HepG2 (cell line): ENCODE measurements at regions not wholly inside any gene's neighbourhood (a gene's known extent, or its start where the extent isn't known, plus 50 kb on each side); places are given as distances from the start of the nearest gene placed in this dataset.

ENCODE experiments used
- CBFB ChIP-seq: sonication (generic); formaldehyde crosslinking; IDR thresholded peaks from 2 replicates; pipeline ENCODE4 v1.4.0; 2020; ENCODE audit warnings: missing genetic modification reagents
- KLF9 ChIP-seq: IDR thresholded peaks from 2 replicates; pipeline ENCODE4 v1.6.1; 2016; ENCODE audit warnings: low read depth
- ZNF354B ChIP-seq: sonication (generic); formaldehyde crosslinking; IDR thresholded peaks from 2 replicates; pipeline ENCODE4 v1.8.0; 2022; ENCODE audit warnings: mild to moderate bottlenecking, missing genetic modification reagents
- ZNF75D ChIP-seq: sonication (generic); formaldehyde crosslinking; IDR thresholded peaks from 2 replicates; pipeline ENCODE4 v1.8.1; 2023; ENCODE audit warnings: missing genetic modification reagents, mild to moderate bottlenecking, borderline replicate concordance
- TF ChIP-seq, protein P1 (sequence below): sonication (generic); formaldehyde crosslinking; IDR thresholded peaks from 2 replicates; pipeline ENCODE4 v1.4.0; 2020; ENCODE audit warnings: mild to moderate bottlenecking, low read depth, missing genetic modification reagents
- TF ChIP-seq, protein P2 (sequence below): fragments of 450-650 bp; IDR thresholded peaks from 2 replicates; pipeline ENCODE4 v1.6.1; 2017; ENCODE audit warnings: mild to moderate bottlenecking
- TF ChIP-seq, protein P3 (sequence below): sonication (generic); formaldehyde crosslinking; IDR thresholded peaks from 2 replicates; pipeline ENCODE4 v1.4.0; 2020; ENCODE audit warnings: low read depth, mild to moderate bottlenecking, missing genetic modification reagents
- TF ChIP-seq, protein P4 (sequence below): IDR thresholded peaks from 2 replicates; pipeline ENCODE4 v1.6.1; 2012; ENCODE audit warnings: low read length, improper control_type of control experiment
- TF ChIP-seq, protein P5 (sequence below): sonication (generic); formaldehyde crosslinking; IDR thresholded peaks from one replicate; pipeline ENCODE4 v1.5.1; 2020; ENCODE audit warnings: mild to moderate bottlenecking, missing genetic modification reagents; ENCODE audit errors: not compliant biosample characterization
- TF ChIP-seq, protein P6 (sequence below): sonication (generic); formaldehyde crosslinking; IDR thresholded peaks from 2 replicates; pipeline ENCODE4 v1.4.0; 2020; ENCODE audit warnings: mild to moderate bottlenecking, missing genetic modification reagents

DNA sequence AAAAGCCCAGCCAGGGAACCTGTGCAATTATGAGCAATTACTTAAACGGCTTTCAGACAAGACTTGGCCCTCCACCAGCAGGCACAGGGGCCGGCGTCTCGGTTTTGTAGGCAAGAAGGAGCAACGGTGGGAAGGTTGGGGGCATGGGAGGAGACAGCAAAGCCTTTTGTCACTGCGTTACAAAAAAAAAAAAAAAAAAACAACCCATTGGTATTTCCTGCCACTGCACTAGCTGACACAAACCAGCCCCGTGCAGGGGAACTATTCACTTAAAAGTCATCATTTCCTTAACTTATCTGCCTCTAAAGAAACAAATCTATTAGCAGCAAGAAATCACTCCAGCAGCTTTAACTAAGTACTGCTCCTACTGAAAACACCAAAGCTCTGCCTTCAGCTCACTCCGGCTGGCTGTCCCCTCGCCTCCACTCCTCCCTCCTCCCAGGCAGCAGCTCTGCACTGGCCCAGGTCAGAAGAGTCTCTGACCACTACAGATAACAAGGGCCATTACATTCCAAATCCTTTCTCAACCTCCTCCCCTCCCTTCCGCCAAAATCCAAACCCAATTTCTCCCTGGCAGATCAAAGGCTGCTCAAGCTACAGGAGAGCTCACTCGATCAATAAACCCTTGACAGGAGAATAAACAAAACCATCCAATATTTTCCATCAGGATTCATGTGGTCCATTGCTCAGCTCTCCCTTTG, 105.2 kb upstream of the CDKN3 start (continued):
- TF ChIP-seq, protein P1, sequence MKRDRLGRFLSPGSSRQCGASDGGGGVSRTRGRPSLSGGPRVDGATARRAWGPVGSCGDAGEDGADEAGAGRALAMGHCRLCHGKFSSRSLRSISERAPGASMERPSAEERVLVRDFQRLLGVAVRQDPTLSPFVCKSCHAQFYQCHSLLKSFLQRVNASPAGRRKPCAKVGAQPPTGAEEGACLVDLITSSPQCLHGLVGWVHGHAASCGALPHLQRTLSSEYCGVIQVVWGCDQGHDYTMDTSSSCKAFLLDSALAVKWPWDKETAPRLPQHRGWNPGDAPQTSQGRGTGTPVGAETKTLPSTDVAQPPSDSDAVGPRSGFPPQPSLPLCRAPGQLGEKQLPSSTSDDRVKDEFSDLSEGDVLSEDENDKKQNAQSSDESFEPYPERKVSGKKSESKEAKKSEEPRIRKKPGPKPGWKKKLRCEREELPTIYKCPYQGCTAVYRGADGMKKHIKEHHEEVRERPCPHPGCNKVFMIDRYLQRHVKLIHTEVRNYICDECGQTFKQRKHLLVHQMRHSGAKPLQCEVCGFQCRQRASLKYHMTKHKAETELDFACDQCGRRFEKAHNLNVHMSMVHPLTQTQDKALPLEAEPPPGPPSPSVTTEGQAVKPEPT (CRISPR knock-in tag), result no peak
- TF ChIP-seq ZNF75D (CRISPR knock-in tag), result no peak
- TF ChIP-seq, protein P2, sequence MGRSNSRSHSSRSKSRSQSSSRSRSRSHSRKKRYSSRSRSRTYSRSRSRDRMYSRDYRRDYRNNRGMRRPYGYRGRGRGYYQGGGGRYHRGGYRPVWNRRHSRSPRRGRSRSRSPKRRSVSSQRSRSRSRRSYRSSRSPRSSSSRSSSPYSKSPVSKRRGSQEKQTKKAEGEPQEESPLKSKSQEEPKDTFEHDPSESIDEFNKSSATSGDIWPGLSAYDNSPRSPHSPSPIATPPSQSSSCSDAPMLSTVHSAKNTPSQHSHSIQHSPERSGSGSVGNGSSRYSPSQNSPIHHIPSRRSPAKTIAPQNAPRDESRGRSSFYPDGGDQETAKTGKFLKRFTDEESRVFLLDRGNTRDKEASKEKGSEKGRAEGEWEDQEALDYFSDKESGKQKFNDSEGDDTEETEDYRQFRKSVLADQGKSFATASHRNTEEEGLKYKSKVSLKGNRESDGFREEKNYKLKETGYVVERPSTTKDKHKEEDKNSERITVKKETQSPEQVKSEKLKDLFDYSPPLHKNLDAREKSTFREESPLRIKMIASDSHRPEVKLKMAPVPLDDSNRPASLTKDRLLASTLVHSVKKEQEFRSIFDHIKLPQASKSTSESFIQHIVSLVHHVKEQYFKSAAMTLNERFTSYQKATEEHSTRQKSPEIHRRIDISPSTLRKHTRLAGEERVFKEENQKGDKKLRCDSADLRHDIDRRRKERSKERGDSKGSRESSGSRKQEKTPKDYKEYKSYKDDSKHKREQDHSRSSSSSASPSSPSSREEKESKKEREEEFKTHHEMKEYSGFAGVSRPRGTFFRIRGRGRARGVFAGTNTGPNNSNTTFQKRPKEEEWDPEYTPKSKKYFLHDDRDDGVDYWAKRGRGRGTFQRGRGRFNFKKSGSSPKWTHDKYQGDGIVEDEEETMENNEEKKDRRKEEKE, result no peak
- TF ChIP-seq, protein P3, sequence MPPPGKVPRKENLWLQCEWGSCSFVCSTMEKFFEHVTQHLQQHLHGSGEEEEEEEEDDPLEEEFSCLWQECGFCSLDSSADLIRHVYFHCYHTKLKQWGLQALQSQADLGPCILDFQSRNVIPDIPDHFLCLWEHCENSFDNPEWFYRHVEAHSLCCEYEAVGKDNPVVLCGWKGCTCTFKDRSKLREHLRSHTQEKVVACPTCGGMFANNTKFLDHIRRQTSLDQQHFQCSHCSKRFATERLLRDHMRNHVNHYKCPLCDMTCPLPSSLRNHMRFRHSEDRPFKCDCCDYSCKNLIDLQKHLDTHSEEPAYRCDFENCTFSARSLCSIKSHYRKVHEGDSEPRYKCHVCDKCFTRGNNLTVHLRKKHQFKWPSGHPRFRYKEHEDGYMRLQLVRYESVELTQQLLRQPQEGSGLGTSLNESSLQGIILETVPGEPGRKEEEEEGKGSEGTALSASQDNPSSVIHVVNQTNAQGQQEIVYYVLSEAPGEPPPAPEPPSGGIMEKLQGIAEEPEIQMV (CRISPR knock-in tag), result no peak
- no peak for TF ChIP-seq KLF9
- TF ChIP-seq, protein P4, sequence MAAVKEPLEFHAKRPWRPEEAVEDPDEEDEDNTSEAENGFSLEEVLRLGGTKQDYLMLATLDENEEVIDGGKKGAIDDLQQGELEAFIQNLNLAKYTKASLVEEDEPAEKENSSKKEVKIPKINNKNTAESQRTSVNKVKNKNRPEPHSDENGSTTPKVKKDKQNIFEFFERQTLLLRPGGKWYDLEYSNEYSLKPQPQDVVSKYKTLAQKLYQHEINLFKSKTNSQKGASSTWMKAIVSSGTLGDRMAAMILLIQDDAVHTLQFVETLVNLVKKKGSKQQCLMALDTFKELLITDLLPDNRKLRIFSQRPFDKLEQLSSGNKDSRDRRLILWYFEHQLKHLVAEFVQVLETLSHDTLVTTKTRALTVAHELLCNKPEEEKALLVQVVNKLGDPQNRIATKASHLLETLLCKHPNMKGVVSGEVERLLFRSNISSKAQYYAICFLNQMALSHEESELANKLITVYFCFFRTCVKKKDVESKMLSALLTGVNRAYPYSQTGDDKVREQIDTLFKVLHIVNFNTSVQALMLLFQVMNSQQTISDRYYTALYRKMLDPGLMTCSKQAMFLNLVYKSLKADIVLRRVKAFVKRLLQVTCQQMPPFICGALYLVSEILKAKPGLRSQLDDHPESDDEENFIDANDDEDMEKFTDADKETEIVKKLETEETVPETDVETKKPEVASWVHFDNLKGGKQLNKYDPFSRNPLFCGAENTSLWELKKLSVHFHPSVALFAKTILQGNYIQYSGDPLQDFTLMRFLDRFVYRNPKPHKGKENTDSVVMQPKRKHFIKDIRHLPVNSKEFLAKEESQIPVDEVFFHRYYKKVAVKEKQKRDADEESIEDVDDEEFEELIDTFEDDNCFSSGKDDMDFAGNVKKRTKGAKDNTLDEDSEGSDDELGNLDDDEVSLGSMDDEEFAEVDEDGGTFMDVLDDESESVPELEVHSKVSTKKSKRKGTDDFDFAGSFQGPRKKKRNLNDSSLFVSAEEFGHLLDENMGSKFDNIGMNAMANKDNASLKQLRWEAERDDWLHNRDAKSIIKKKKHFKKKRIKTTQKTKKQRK, result no peak
- peak; percentile 82 for TF ChIP-seq CBFB
- no peak for TF ChIP-seq ZNF354B (CRISPR knock-in tag)
- TF ChIP-seq, protein P5, sequence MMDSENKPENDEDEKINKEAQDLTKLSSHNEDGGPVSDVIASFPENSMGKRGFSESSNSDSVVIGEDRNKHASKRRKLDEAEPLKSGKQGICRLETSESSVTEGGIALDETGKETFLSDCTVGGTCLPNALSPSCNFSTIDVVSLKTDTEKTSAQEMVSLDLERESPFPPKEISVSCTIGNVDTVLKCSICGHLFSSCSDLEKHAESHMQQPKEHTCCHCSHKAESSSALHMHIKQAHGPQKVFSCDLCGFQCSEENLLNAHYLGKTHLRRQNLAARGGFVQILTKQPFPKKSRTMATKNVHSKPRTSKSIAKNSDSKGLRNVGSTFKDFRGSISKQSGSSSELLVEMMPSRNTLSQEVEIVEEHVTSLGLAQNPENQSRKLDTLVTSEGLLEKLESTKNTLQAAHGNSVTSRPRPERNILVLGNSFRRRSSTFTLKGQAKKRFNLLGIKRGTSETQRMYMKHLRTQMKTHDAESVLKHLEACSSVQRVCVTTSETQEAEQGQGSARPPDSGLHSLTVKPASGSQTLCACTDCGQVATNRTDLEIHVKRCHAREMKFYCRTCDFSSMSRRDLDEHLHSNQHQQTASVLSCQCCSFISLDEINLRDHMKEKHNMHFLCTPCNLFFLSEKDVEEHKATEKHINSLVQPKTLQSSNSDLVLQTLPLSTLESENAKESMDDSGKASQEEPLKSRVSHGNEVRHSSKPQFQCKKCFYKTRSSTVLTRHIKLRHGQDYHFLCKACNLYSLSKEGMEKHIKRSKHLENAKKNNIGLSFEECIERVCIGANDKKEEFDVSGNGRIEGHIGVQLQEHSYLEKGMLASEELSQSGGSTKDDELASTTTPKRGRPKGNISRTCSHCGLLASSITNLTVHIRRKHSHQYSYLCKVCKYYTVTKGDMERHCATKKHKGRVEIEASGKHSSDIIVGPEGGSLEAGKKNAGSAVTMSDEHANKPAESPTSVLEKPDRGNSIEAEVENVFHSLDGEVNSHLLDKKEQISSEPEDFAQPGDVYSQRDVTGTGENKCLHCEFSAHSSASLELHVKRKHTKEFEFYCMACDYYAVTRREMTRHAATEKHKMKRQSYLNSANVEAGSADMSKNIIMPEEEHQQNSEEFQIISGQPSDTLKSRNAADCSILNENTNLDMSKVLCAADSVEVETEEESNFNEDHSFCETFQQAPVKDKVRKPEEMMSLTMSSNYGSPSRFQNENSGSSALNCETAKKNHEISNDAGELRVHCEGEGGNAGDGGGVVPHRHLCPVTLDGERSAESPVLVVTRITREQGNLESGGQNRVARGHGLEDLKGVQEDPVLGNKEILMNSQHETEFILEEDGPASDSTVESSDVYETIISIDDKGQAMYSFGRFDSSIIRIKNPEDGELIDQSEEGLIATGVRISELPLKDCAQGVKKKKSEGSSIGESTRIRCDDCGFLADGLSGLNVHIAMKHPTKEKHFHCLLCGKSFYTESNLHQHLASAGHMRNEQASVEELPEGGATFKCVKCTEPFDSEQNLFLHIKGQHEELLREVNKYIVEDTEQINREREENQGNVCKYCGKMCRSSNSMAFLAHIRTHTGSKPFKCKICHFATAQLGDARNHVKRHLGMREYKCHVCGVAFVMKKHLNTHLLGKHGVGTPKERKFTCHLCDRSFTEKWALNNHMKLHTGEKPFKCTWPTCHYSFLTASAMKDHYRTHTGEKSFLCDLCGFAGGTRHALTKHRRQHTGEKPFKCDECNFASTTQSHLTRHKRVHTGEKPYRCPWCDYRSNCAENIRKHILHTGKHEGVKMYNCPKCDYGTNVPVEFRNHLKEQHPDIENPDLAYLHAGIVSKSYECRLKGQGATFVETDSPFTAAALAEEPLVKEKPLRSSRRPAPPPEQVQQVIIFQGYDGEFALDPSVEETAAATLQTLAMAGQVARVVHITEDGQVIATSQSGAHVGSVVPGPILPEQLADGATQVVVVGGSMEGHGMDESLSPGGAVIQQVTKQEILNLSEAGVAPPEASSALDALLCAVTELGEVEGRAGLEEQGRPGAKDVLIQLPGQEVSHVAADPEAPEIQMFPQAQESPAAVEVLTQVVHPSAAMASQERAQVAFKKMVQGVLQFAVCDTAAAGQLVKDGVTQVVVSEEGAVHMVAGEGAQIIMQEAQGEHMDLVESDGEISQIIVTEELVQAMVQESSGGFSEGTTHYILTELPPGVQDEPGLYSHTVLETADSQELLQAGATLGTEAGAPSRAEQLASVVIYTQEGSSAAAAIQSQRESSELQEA (CRISPR knock-in tag), result no peak
- TF ChIP-seq, protein P6, sequence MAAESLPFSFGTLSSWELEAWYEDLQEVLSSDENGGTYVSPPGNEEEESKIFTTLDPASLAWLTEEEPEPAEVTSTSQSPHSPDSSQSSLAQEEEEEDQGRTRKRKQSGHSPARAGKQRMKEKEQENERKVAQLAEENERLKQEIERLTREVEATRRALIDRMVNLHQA (CRISPR knock-in tag), result no peak
